Astrocyte (in vitro differentiated cells and primary cell): ENCODE measurements at regions not wholly inside any gene's neighbourhood (a gene's known extent, or its start where the extent isn't known, plus 50 kb on each side); places are given as distances from the start of the nearest gene placed in this dataset.

Experiments used
- EZH2 ChIP-seq: IDR thresholded peaks from 2 replicates; pipeline ENCODE4 v1.6.1; 2012; ENCODE audit warnings: mild to moderate bottlenecking, low read length, inconsistent platforms; ENCODE audit not compliant: insufficient read depth
- TF ChIP-seq, protein P1 (sequence below): IDR thresholded peaks from 2 replicates; pipeline ENCODE4 v1.5.1; 2011; ENCODE audit warnings: low read depth, mild to moderate bottlenecking, inconsistent platforms, low read length, moderate library complexity; ENCODE audit not compliant: insufficient read depth

DNA sequence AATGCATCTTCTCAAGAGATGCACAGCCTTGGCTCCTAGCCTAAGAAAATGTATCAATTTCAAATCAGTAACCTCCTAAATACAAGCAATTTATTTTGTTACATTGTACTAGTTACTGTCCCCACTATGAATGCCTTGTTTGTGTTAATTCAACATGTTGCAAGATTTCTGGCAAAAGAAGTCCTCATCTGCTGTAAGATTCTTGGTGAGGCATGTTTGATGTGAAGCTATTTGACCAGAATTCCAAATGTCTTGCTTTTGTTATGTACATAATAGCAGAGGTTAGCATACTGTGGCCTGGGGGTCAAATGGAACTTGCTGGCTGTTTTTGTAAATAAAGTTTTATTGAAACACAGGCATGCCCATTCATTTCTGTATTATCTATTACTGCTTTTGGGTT lies 1023.1 kb upstream of the WWC1 start:
- TF ChIP-seq EZH2 = no peak
- TF ChIP-seq, protein P1, sequence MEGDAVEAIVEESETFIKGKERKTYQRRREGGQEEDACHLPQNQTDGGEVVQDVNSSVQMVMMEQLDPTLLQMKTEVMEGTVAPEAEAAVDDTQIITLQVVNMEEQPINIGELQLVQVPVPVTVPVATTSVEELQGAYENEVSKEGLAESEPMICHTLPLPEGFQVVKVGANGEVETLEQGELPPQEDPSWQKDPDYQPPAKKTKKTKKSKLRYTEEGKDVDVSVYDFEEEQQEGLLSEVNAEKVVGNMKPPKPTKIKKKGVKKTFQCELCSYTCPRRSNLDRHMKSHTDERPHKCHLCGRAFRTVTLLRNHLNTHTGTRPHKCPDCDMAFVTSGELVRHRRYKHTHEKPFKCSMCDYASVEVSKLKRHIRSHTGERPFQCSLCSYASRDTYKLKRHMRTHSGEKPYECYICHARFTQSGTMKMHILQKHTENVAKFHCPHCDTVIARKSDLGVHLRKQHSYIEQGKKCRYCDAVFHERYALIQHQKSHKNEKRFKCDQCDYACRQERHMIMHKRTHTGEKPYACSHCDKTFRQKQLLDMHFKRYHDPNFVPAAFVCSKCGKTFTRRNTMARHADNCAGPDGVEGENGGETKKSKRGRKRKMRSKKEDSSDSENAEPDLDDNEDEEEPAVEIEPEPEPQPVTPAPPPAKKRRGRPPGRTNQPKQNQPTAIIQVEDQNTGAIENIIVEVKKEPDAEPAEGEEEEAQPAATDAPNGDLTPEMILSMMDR = no peak
